ENCODE measurements at regions not wholly inside any gene's neighbourhood (a gene's known extent, or its start where the extent isn't known, plus 50 kb on each side); places are given as distances from the start of the nearest gene placed in this dataset.
"Not testable (repeated sequence)": the region's sequence is repeated elsewhere in the genome, so short reads cannot be mapped to it uniquely, and the experiment has no call there.

GRCh38 chr5:124176692-124177091 lies 569.7 kb downstream of the ZNF608 start:
- peaks cover 38% of the 10 kb centered on the region for H3K9me3 ChIP-seq (ENCODE audit: insufficient read depth, low read depth, low read length)
- H3K4me3 ChIP-seq (ENCODE audit: low read length), result no peak overlapping the region
- H3K27ac ChIP-seq (ENCODE audit: low read depth, low read length), result no peak overlapping the region
- H3K4me1 ChIP-seq (ENCODE audit: insufficient read depth, low read length), result 0 out of 2 replicates have a peak, but pooled peaks cover 5% of the 10 kb centered on the region
- H3K27me3 ChIP-seq (ENCODE audit: insufficient read depth, low read length), result no peaks in the 10 kb centered on the region
- peaks cover 3% of the 10 kb centered on the region; the same call in 1 of the 2 replicates for H3K36me3 ChIP-seq (ENCODE audit: insufficient read depth, low read length)
- H3K9ac ChIP-seq (ENCODE audit: low read depth, low read length), result no peak overlapping the region

- Histone ChIP-seq H3K27ac (ENCODE audit: low read depth, low read length) (no peak overlapping the region), H3K27me3 (ENCODE audit: insufficient read depth, low read length) (no peaks in the 10 kb centered on the region), H3K9ac (ENCODE audit: low read depth, low read length) (no peak overlapping the region), H3K9me3 (ENCODE audit: insufficient read depth, low read depth, low read length) (peaks cover 47% of the 10 kb centered on the region), H3K36me3 (ENCODE audit: insufficient read depth, low read length) (peaks cover 3% of the 10 kb centered on the region; the same call in 1 of the 2 replicates), H3K4me3 (ENCODE audit: low read length) (no peak overlapping the region), H3K4me1 (ENCODE audit: insufficient read depth, low read length) (0 out of 2 replicates have a peak, but pooled peaks cover 9% of the 10 kb centered on the region)
- no CpG with 5 or more reads among the region's 1 CpG for WGBS
These were observed 573.1 kb downstream of the ZNF608 start for GRCh38 chr5:124173386-124173785.

- H3K4me1 ChIP-seq (ENCODE audit: insufficient read depth, low read length), result 0 out of 2 replicates have a peak, but pooled peaks cover 6% of the 10 kb centered on the region
- WGBS, result 90% methylated on average over 1 of the region's 1 CpG
- peaks cover 42% of the 10 kb centered on the region for H3K9me3 ChIP-seq (ENCODE audit: insufficient read depth, low read depth, low read length)
- peaks cover 3% of the 10 kb centered on the region; the same call in 1 of the 2 replicates for H3K36me3 ChIP-seq (ENCODE audit: insufficient read depth, low read length)
- H3K4me3 ChIP-seq (ENCODE audit: low read length), result no peak overlapping the region
- no peak overlapping the region for H3K27ac ChIP-seq (ENCODE audit: low read depth, low read length)
- H3K9ac ChIP-seq (ENCODE audit: low read depth, low read length), result no peak overlapping the region
- no peaks in the 10 kb centered on the region for H3K27me3 ChIP-seq (ENCODE audit: insufficient read depth, low read length)
These were observed 573.9 kb downstream of the ZNF608 start for GRCh38 chr5:124172389-124173003.

GRCh38 chr5:124168093-124168492 lies 578.3 kb downstream of the ZNF608 start:
- WGBS, result 100% methylated on average over 2 of the region's 2 CpGs
- H3K36me3 ChIP-seq (ENCODE audit: insufficient read depth, low read length); H3K9ac ChIP-seq (ENCODE audit: low read depth, low read length); H3K4me3 ChIP-seq (ENCODE audit: low read length); H3K27ac ChIP-seq (ENCODE audit: low read depth, low read length); H3K4me1 ChIP-seq (ENCODE audit: insufficient read depth, low read length); H3K27me3 ChIP-seq (ENCODE audit: insufficient read depth, low read length): not testable (repeated sequence)
- peaks cover 26% of the 10 kb centered on the region for H3K9me3 ChIP-seq (ENCODE audit: insufficient read depth, low read depth, low read length)

- Histone ChIP-seq H3K9me3 (ENCODE audit: insufficient read depth, low read depth, low read length) (no peaks in the 10 kb centered on the region), H3K36me3 (ENCODE audit: insufficient read depth, low read length) (no peaks in the 10 kb centered on the region), H3K4me1 (ENCODE audit: insufficient read depth, low read length) (no peaks in the 10 kb centered on the region), H3K9ac (ENCODE audit: low read depth, low read length) (no peak overlapping the region), H3K27me3 (ENCODE audit: insufficient read depth, low read length) (no peaks in the 10 kb centered on the region), H3K27ac (ENCODE audit: low read depth, low read length) (no peak overlapping the region), H3K4me3 (ENCODE audit: low read length) (no peak overlapping the region)
- 90% methylated on average over 7 of the region's 8 CpGs for WGBS
These were observed 583.5 kb downstream of the ZNF608 start for GRCh38 chr5:124162767-124163532.

GRCh38 chr5:124161266-124161665 lies 585.2 kb downstream of the ZNF608 start:
- H3K4me3 ChIP-seq (ENCODE audit: low read length), result no peak overlapping the region
- H3K9me3 ChIP-seq (ENCODE audit: insufficient read depth, low read depth, low read length), result peaks cover 5% of the 10 kb centered on the region
- no peaks in the 10 kb centered on the region for H3K4me1 ChIP-seq (ENCODE audit: insufficient read depth, low read length)
- H3K27ac ChIP-seq (ENCODE audit: low read depth, low read length), result no peak overlapping the region
- H3K36me3 ChIP-seq (ENCODE audit: insufficient read depth, low read length), result 0 out of 2 replicates have a peak, but pooled peaks cover 4% of the 10 kb centered on the region
- 88% methylated on average over 5 of the region's 5 CpGs for WGBS
- no peaks in the 10 kb centered on the region for H3K27me3 ChIP-seq (ENCODE audit: insufficient read depth, low read length)
- H3K9ac ChIP-seq (ENCODE audit: low read depth, low read length), result no peak overlapping the region

GRCh38 chr5:124160265-124160664 lies 586.2 kb downstream of the ZNF608 start:
- Histone ChIP-seq H3K4me3 (ENCODE audit: low read length) (no peak overlapping the region), H3K4me1 (ENCODE audit: insufficient read depth, low read length) (no peaks in the 10 kb centered on the region), H3K27me3 (ENCODE audit: insufficient read depth, low read length) (no peaks in the 10 kb centered on the region), H3K27ac (ENCODE audit: low read depth, low read length) (no peak overlapping the region), H3K9me3 (ENCODE audit: insufficient read depth, low read depth, low read length) (peaks cover 14% of the 10 kb centered on the region), H3K36me3 (ENCODE audit: insufficient read depth, low read length) (0 out of 2 replicates have a peak, but pooled peaks cover 4% of the 10 kb centered on the region), H3K9ac (ENCODE audit: low read depth, low read length) (no peak overlapping the region)
- WGBS, result 100% methylated on average over 2 of the region's 2 CpGs

GRCh38 chr5:124157320-124157719 lies 589.1 kb downstream of the ZNF608 start:
- Histone ChIP-seq H3K36me3 (ENCODE audit: insufficient read depth, low read length) (0 out of 2 replicates have a peak, but pooled peaks cover 4% of the 10 kb centered on the region), H3K4me3 (ENCODE audit: low read length) (no peak overlapping the region), H3K9ac (ENCODE audit: low read depth, low read length) (no peak overlapping the region), H3K27me3 (ENCODE audit: insufficient read depth, low read length) (no peaks in the 10 kb centered on the region), H3K4me1 (ENCODE audit: insufficient read depth, low read length) (no peaks in the 10 kb centered on the region), H3K9me3 (ENCODE audit: insufficient read depth, low read depth, low read length) (peaks cover 41% of the 10 kb centered on the region), H3K27ac (ENCODE audit: low read depth, low read length) (no peak overlapping the region)
- WGBS, result 97% methylated on average over 2 of the region's 2 CpGs

- Histone ChIP-seq H3K27ac (ENCODE audit: low read depth, low read length) (no peak overlapping the region), H3K27me3 (ENCODE audit: insufficient read depth, low read length) (no peaks in the 10 kb centered on the region), H3K4me3 (ENCODE audit: low read length) (no peak overlapping the region), H3K9ac (ENCODE audit: low read depth, low read length) (no peak overlapping the region), H3K4me1 (ENCODE audit: insufficient read depth, low read length) (no peaks in the 10 kb centered on the region), H3K36me3 (ENCODE audit: insufficient read depth, low read length) (0 out of 2 replicates have a peak, but pooled peaks cover 4% of the 10 kb centered on the region), H3K9me3 (ENCODE audit: insufficient read depth, low read depth, low read length) (peaks cover 44% of the 10 kb centered on the region)
- 88% methylated on average over 4 of the region's 4 CpGs for WGBS
These were observed 589.9 kb downstream of the ZNF608 start for GRCh38 chr5:124156415-124156996.

GRCh38 chr5:124154714-124155113 lies 591.7 kb downstream of the ZNF608 start:
- WGBS, result no CpG with 5 or more reads among the region's 1 CpG

GRCh38 chr5:124153588-124153987 lies 592.9 kb downstream of the ZNF608 start:
- Histone ChIP-seq H3K4me3 (ENCODE audit: low read length) (no peak overlapping the region), H3K4me1 (ENCODE audit: insufficient read depth, low read length) (no peaks in the 10 kb centered on the region), H3K27me3 (ENCODE audit: insufficient read depth, low read length) (no peaks in the 10 kb centered on the region), H3K36me3 (ENCODE audit: insufficient read depth, low read length) (0 out of 2 replicates have a peak, but pooled peaks cover 4% of the 10 kb centered on the region), H3K9me3 (ENCODE audit: insufficient read depth, low read depth, low read length) (peaks cover 55% of the 10 kb centered on the region), H3K9ac (ENCODE audit: low read depth, low read length) (no peak overlapping the region), H3K27ac (ENCODE audit: low read depth, low read length) (no peak overlapping the region)
- WGBS, result 100% methylated on average over 1 of the region's 1 CpG

More at GRCh38 chr5:124154714-124155113, 591.7 kb downstream of the ZNF608 start:
- Histone ChIP-seq H3K4me3 (ENCODE audit: low read length) (no peak overlapping the region), H3K4me1 (ENCODE audit: insufficient read depth, low read length) (no peaks in the 10 kb centered on the region), H3K9me3 (ENCODE audit: insufficient read depth, low read depth, low read length) (peaks cover 55% of the 10 kb centered on the region), H3K27ac (ENCODE audit: low read depth, low read length) (no peak overlapping the region), H3K27me3 (ENCODE audit: insufficient read depth, low read length) (no peaks in the 10 kb centered on the region), H3K36me3 (ENCODE audit: insufficient read depth, low read length) (0 out of 2 replicates have a peak, but pooled peaks cover 4% of the 10 kb centered on the region), H3K9ac (ENCODE audit: low read depth, low read length) (no peak overlapping the region)

Data from HUES64 (cell line).